B cell (primary cell): ENCODE measurements at regions not wholly inside any gene's neighbourhood (a gene's known extent, or its start where the extent isn't known, plus 50 kb on each side); places are given as distances from the start of the nearest gene placed in this dataset.

Experiments
- ATAC-seq: fragments of 200-7000 bp; cut with Tn5 transposase; one replicate; pipeline ENCODE4 v1.10.0; 2021; ENCODE audit warnings: low read depth, mild to moderate bottlenecking, moderate number of reproducible peaks, moderate library complexity
- CTCF ChIA-PET: fragments of 350-600 bp; sonication (Branson Sonifier 250); formaldehyde crosslinking; loops from one replicate; lab custom pipeline; 2021; ENCODE audit warnings: antibody characterized with exemption, inconsistent platforms; lab: Charles Lee
- POLR2A ChIA-PET: fragments of 350-600 bp; sonication (Branson Sonifier 250); formaldehyde crosslinking; loops from one replicate; lab custom pipeline; 2021; ENCODE audit warnings: antibody characterized with exemption; lab: Charles Lee
- DNase-seq: peaks from one replicate; pipeline ENCODE4 v3.0.0; 2013
- H2AFZ ChIP-seq: 2 replicates; pipeline ENCODE4 v1.6.1; 2012; ENCODE audit warnings: mild to moderate bottlenecking, low read depth, low read length; ENCODE audit not compliant: insufficient read depth, poor library complexity, severe bottlenecking
- H3K27ac ChIP-seq, 2 donors: 1 replicate in 1 of 2; 2 replicates in 1 of 2; pipeline ENCODE4 v1.5.1; 2012 to 2013; ENCODE audit warnings: low read length in 2 of 2, mild to moderate bottlenecking in 2 of 2, moderate library complexity in 1 of 2
- H3K27me3 ChIP-seq, 4 experiments: fragments of 200-600 bp in 1 of 4; sonication (generic) in 1 of 4; replicated peaks in 1 of 4; 1 replicate in 2 of 4; 2 replicates in 2 of 4; pipeline versions ENCODE4 v1.6.1 to v1.7.0; 2013 to 2016; ENCODE audit warnings: low read length in 3 of 4, mild to moderate bottlenecking in 2 of 4, mixed read lengths in 1 of 4, moderate library complexity in 1 of 4; ENCODE audit not compliant: insufficient read depth in 4 of 4, control insufficient read depth in 3 of 4; ENCODE audit errors: control extremely low read depth in 1 of 4
- H3K36me3 ChIP-seq, 2 experiments: replicated peaks in 1 of 2; 1 replicate in 1 of 2; 2 replicates in 1 of 2; pipeline versions ENCODE4 v1.6.1 to v1.7.1; 2013; ENCODE audit warnings: low read length in 1 of 2; ENCODE audit not compliant: insufficient read depth in 2 of 2, control insufficient read depth in 1 of 2; ENCODE audit errors: control extremely low read depth in 1 of 2, extremely low read depth in 1 of 2
- H3K4me1 ChIP-seq, 2 donors: fragments of 200-600 bp in 1 of 2; sonication (generic) in 1 of 2; 1 replicate in 1 of 2; 2 replicates in 1 of 2; pipeline versions ENCODE4 v1.5.1 to v1.6.1; 2013 to 2017; ENCODE audit warnings: low read length in 2 of 2; ENCODE audit not compliant: control insufficient read depth in 2 of 2, insufficient read depth in 2 of 2
- H3K4me2 ChIP-seq: replicated peaks from 2 replicates; pipeline ENCODE3; 2012; ENCODE audit warnings: mild to moderate bottlenecking, low read depth, low read length; ENCODE audit not compliant: poor library complexity, severe bottlenecking
- H3K4me3 ChIP-seq, 5 experiments: fragments of 200-600 bp in 1 of 5; sonication (generic) in 1 of 5; 1 replicate in 3 of 5; 2 replicates in 2 of 5; pipeline versions ENCODE4 v1.5.1 to v1.7.0; 2011 to 2016; ENCODE audit warnings: low read length in 4 of 5, mild to moderate bottlenecking in 4 of 5, low read depth in 2 of 5, control low read depth in 1 of 5, moderate library complexity in 1 of 5; ENCODE audit not compliant: insufficient read depth in 1 of 5; ENCODE audit errors: control extremely low read depth in 1 of 5, extremely low read depth in 1 of 5
- H3K79me2 ChIP-seq: fragments of 200-600 bp; sonication (generic); one replicate; pipeline ENCODE4 v1.6.0; 2016; ENCODE audit warnings: low read length; ENCODE audit not compliant: control insufficient read depth, insufficient read depth
- H3K9ac ChIP-seq: fragments of 200-600 bp; sonication (generic); 2 replicates; pipeline ENCODE4 v1.6.1; 2017; ENCODE audit warnings: mild to moderate bottlenecking, low read length, moderate library complexity
- H3K9me3 ChIP-seq, 3 donors: one replicate each; pipeline versions ENCODE4 v1.6.1 to v1.7.1; 2013; ENCODE audit warnings: low read length in 2 of 3; ENCODE audit not compliant: control insufficient read depth in 2 of 3, insufficient read depth in 1 of 3; ENCODE audit errors: control extremely low read depth in 1 of 3
- H4K20me1 ChIP-seq: 2 replicates; pipeline ENCODE4 v1.6.0; 2012; ENCODE audit warnings: mild to moderate bottlenecking, low read length; ENCODE audit not compliant: insufficient read depth, control insufficient read depth, poor library complexity, severe bottlenecking
- H3K27ac Mint-ChIP-seq: one replicate; pipeline ENCODE4 v1.8.0; 2021; ENCODE audit warnings: mixed read lengths
- H3K27me3 Mint-ChIP-seq: one replicate; pipeline ENCODE4 v1.8.0; 2021; ENCODE audit warnings: mixed read lengths
- H3K4me1 Mint-ChIP-seq: one replicate; pipeline ENCODE4 v1.8.0; 2021; ENCODE audit warnings: mixed read lengths
- H3K4me3 Mint-ChIP-seq: one replicate; pipeline ENCODE4 v1.8.0; 2021; ENCODE audit warnings: mixed read lengths
- H3K9me3 Mint-ChIP-seq: one replicate; pipeline ENCODE4 v1.8.0; 2022; ENCODE audit warnings: mixed read lengths; ENCODE audit not compliant: insufficient read depth
- EZH2 ChIP-seq: IDR thresholded peaks from 2 replicates; pipeline ENCODE4 v1.6.1; 2012; ENCODE audit warnings: borderline replicate concordance, low read depth, mild to moderate bottlenecking, moderate library complexity, low read length; ENCODE audit not compliant: insufficient read depth, poor library complexity, severe bottlenecking
- WGBS: methylation state at CpG from one replicate; pipeline ENCODE4 v1.1.5; 2013; ENCODE audit warnings: missing lambda C conversion rate; ENCODE audit not compliant: insufficient coverage; 5-methylcytosine and 5-hydroxymethylcytosine counted together
- intact Hi-C: fragments of 100-400 bp; cut with micrococcal nuclease; formaldehyde crosslinking; loops from one replicate; pipeline ENCODE4 v1.10.0; 2022
- TF ChIP-seq, protein P1 (sequence below): fragments of 200-600 bp; IDR thresholded peaks from one replicate; pipeline ENCODE4 v1.8.0; 2022; ENCODE audit warnings: antibody characterized with exemption, mild to moderate bottlenecking

DNA sequence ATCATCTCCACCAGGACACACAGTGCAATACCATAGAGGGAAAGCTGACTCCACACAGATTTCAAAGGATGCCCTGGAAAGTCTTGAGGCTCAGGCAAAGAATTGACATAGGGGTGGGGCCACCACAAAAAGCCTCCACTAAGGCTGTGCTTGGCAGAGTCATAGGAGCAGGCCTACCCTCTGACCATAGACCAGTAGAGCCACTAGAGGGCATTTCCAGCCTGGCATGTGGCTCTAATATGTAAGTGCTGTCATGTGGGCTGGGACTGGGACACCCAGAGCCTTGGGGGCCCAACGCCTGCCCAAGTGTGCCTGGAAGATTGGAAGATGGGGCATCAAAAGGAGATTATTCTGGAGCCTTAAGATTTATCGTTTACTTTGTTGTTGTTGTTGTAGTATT is 726.0 kb downstream of the DNAH5 start:
- DNase-seq (no peak), ATAC-seq (no peak)
- CTCF ChIA-PET: no interaction called here
- intact Hi-C loops: no loop called here
- WGBS: 80% methylated on average over 1 of the region's 2 CpGs
- Histone ChIP-seq H3K27ac (no peak overlapping the region), H3K36me3 (no peaks in the 10 kb centered on the region), H4K20me1 (no peaks in the 10 kb centered on the region), H3K9ac (no peak overlapping the region), H3K4me2 (no peak overlapping the region), H3K4me1 (no peaks in the 10 kb centered on the region), H3K9me3 (no peaks in the 10 kb centered on the region), H3K4me3 (no peak overlapping the region), H3K27me3 (no peaks in the 10 kb centered on the region), H2AFZ (no peak overlapping the region), H3K79me2 (no peaks in the 10 kb centered on the region)
- Mint-ChIP-seq H3K9me3 (peaks cover 4% of the 10 kb centered on the region), H3K27ac (no peak overlapping the region), H3K4me1 (no peaks in the 10 kb centered on the region), H3K27me3 (no peaks in the 10 kb centered on the region), H3K4me3 (no peak overlapping the region)
- POLR2A ChIA-PET: no interaction called here
- TF ChIP-seq, protein P1, sequence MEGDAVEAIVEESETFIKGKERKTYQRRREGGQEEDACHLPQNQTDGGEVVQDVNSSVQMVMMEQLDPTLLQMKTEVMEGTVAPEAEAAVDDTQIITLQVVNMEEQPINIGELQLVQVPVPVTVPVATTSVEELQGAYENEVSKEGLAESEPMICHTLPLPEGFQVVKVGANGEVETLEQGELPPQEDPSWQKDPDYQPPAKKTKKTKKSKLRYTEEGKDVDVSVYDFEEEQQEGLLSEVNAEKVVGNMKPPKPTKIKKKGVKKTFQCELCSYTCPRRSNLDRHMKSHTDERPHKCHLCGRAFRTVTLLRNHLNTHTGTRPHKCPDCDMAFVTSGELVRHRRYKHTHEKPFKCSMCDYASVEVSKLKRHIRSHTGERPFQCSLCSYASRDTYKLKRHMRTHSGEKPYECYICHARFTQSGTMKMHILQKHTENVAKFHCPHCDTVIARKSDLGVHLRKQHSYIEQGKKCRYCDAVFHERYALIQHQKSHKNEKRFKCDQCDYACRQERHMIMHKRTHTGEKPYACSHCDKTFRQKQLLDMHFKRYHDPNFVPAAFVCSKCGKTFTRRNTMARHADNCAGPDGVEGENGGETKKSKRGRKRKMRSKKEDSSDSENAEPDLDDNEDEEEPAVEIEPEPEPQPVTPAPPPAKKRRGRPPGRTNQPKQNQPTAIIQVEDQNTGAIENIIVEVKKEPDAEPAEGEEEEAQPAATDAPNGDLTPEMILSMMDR: no peak
- TF ChIP-seq EZH2: no peak

DNA sequence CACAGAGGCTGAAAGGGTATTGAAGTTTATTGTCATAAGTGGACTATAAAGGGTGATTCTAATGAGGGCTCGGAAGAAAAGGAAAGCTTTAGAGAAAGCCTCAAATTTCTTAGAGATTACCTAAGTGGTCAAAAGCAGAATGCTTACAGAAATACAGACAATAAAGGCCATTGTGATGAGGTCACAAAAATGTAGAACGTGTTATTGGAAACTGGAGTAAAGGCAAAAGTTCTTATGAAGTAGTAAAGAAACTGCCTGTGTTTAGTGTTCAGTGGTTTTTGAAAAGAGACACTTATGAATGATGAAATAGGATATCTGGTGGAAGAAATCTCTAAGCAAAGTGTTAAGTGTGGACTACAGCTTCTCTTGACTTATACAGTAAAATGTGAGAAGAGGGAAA is 726.9 kb downstream of the DNAH5 start:
- no peaks in the 10 kb centered on the region for H3K4me1 ChIP-seq
- Mint-ChIP-seq H3K9me3 (peaks cover 7% of the 10 kb centered on the region), H3K4me1 (no peaks in the 10 kb centered on the region), H3K27ac (no peak overlapping the region), H3K4me3 (no peak overlapping the region), H3K27me3 (no peaks in the 10 kb centered on the region)
- POLR2A ChIA-PET: no interaction called here
- no peaks in the 10 kb centered on the region for H3K36me3 ChIP-seq
- no peak overlapping the region for H2AFZ ChIP-seq
- TF ChIP-seq EZH2: no peak
- TF ChIP-seq, protein P1: no peak
- H3K27me3 ChIP-seq: no peaks in the 10 kb centered on the region
- 86% methylated on average over 1 of the region's 2 CpGs for WGBS
- intact Hi-C loops: no loop called here
- no peak overlapping the region for H3K9ac ChIP-seq
- no peaks in the 10 kb centered on the region for H3K79me2 ChIP-seq
- no peak overlapping the region for H3K4me2 ChIP-seq
- no peak for ATAC-seq
- no peak for DNase-seq
- CTCF ChIA-PET: no interaction called here
- H3K9me3 ChIP-seq: no peaks in the 10 kb centered on the region
- H3K27ac ChIP-seq: no peak overlapping the region
- no peaks in the 10 kb centered on the region for H4K20me1 ChIP-seq
- no peak overlapping the region for H3K4me3 ChIP-seq
